HL-60 (cell line): ENCODE measurements at regions not wholly inside any gene's neighbourhood (a gene's known extent, or its start where the extent isn't known, plus 50 kb on each side); places are given as distances from the start of the nearest gene placed in this dataset.

ENCODE experiments used
- TF ChIP-seq, protein P1 (sequence below): IDR thresholded peaks from 2 replicates; pipeline ENCODE4 v1.6.1; 2012; ENCODE audit warnings: low read depth; ENCODE audit not compliant: insufficient replicate concordance
- TF ChIP-seq, protein P2 (sequence below): IDR thresholded peaks from one replicate; pipeline ENCODE4 v1.5.1; 2011; ENCODE audit warnings: low read length, control low read depth, inconsistent platforms; ENCODE audit not compliant: insufficient read depth

- TF ChIP-seq, protein P1, sequence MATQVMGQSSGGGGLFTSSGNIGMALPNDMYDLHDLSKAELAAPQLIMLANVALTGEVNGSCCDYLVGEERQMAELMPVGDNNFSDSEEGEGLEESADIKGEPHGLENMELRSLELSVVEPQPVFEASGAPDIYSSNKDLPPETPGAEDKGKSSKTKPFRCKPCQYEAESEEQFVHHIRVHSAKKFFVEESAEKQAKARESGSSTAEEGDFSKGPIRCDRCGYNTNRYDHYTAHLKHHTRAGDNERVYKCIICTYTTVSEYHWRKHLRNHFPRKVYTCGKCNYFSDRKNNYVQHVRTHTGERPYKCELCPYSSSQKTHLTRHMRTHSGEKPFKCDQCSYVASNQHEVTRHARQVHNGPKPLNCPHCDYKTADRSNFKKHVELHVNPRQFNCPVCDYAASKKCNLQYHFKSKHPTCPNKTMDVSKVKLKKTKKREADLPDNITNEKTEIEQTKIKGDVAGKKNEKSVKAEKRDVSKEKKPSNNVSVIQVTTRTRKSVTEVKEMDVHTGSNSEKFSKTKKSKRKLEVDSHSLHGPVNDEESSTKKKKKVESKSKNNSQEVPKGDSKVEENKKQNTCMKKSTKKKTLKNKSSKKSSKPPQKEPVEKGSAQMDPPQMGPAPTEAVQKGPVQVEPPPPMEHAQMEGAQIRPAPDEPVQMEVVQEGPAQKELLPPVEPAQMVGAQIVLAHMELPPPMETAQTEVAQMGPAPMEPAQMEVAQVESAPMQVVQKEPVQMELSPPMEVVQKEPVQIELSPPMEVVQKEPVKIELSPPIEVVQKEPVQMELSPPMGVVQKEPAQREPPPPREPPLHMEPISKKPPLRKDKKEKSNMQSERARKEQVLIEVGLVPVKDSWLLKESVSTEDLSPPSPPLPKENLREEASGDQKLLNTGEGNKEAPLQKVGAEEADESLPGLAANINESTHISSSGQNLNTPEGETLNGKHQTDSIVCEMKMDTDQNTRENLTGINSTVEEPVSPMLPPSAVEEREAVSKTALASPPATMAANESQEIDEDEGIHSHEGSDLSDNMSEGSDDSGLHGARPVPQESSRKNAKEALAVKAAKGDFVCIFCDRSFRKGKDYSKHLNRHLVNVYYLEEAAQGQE: no peak
- TF ChIP-seq, protein P2, sequence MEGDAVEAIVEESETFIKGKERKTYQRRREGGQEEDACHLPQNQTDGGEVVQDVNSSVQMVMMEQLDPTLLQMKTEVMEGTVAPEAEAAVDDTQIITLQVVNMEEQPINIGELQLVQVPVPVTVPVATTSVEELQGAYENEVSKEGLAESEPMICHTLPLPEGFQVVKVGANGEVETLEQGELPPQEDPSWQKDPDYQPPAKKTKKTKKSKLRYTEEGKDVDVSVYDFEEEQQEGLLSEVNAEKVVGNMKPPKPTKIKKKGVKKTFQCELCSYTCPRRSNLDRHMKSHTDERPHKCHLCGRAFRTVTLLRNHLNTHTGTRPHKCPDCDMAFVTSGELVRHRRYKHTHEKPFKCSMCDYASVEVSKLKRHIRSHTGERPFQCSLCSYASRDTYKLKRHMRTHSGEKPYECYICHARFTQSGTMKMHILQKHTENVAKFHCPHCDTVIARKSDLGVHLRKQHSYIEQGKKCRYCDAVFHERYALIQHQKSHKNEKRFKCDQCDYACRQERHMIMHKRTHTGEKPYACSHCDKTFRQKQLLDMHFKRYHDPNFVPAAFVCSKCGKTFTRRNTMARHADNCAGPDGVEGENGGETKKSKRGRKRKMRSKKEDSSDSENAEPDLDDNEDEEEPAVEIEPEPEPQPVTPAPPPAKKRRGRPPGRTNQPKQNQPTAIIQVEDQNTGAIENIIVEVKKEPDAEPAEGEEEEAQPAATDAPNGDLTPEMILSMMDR: no peak
Observed at GRCh38 chr1:30466026-30466425, 257.4 kb downstream of the MATN1 start.
